Heart left ventricle (tissue), 13 donors: ENCODE measurements at regions not wholly inside any gene's neighbourhood (a gene's known extent, or its start where the extent isn't known, plus 50 kb on each side); places are given as distances from the start of the nearest gene placed in this dataset.

Source experiments
- POLR2A ChIP-seq, 2 donors: fragments of 450-650 bp; IDR thresholded peaks; one replicate each; pipeline ENCODE4 v1.6.1; 2017; ENCODE audit warnings: antibody characterized with exemption in 2 of 2, mild to moderate bottlenecking in 2 of 2, moderate library complexity in 2 of 2
- TF ChIP-seq, protein P1 (sequence below), 12 donors: fragments of 200-600 bp; sonication (generic) in 4 of 12; IDR thresholded peaks; one replicate each; pipeline versions ENCODE4 v1.5.0 to v1.8.0; 2018 to 2022; ENCODE audit warnings: antibody characterized with exemption in 12 of 12, mild to moderate bottlenecking in 5 of 12
- donor health status: ischemic (EF 13 %, LVEDD 7.1; RV severe dilation, severe dysfunction).
- donor health status: DM: no; HTN: yes; CAD: no.
- donor health status: DM: no; HTN: no; CAD: no.
- donor health status: ischemic (EF 25% LVEDD 6.9; RV normal size, moderate dysfunction).
- donor health status: ischemic (EF 25% LVEDD 5.7; RV mildly dilated, moderate dysfunction).
- donor health status: ischemic (EF 35%, LVEDD 5.7; RV mildly dilated, moderate dysfunction).
- donor health status: nonischemic (EF 11% LVEDD 7.7; RV severe dilation, severe dysfunction).
- donor health status: DM: yes; HTN: yes; CAD: no.
- donor health status: PGD.
- donor health status: ischemic (EF 29% LVEDD 5.4; RV normal size, mild dysfunction).
- donor health status: nonischemic (EF 23%, LVEDD 6.1; RV moderate dilation, normal function).

DNA sequence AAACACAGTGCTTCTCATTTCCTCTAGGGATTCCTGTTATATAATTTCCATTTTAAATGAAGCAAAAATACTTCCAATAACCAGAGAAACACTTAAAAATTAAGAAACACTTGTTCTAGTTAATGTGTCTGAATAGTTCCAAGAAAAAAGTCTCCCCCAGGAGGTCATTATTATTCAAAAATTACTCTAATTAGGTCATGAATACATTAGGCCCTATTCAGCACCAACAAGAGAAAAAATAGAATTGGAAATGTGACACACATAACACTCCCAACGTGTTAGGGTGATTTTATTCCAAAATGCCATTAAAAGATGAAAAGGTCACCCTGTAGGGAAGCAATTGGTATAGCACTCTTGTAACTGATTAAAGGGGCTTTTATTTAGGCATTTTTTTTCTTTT, 382.1 kb downstream of the TUSC7 start:
- TF ChIP-seq, protein P1, sequence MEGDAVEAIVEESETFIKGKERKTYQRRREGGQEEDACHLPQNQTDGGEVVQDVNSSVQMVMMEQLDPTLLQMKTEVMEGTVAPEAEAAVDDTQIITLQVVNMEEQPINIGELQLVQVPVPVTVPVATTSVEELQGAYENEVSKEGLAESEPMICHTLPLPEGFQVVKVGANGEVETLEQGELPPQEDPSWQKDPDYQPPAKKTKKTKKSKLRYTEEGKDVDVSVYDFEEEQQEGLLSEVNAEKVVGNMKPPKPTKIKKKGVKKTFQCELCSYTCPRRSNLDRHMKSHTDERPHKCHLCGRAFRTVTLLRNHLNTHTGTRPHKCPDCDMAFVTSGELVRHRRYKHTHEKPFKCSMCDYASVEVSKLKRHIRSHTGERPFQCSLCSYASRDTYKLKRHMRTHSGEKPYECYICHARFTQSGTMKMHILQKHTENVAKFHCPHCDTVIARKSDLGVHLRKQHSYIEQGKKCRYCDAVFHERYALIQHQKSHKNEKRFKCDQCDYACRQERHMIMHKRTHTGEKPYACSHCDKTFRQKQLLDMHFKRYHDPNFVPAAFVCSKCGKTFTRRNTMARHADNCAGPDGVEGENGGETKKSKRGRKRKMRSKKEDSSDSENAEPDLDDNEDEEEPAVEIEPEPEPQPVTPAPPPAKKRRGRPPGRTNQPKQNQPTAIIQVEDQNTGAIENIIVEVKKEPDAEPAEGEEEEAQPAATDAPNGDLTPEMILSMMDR (IDR thresholded peaks at IDR 0.05) = no peak
- no peak for TF ChIP-seq POLR2A (IDR thresholded peaks at IDR 0.05)
